NCI-H1436 treated with DMSO at 0.1 percent for 48 hours (cell line): ENCODE measurements at regions not wholly inside any gene's neighbourhood (a gene's known extent, or its start where the extent isn't known, plus 50 kb on each side); places are given as distances from the start of the nearest gene placed in this dataset.

Experiments used
- DNase-seq: peaks from one replicate; lab custom pipeline; 2025; lab: John Stamatoyannopoulos, UW

- no peak for DNase-seq
Observed at GRCh38 chr16:7183768-7184167, 148.9 kb upstream of the RBFOX1 start.

- DNase-seq: no peak
Observed at GRCh38 chr16:7182510-7183109, 150.0 kb upstream of the RBFOX1 start.

DNA sequence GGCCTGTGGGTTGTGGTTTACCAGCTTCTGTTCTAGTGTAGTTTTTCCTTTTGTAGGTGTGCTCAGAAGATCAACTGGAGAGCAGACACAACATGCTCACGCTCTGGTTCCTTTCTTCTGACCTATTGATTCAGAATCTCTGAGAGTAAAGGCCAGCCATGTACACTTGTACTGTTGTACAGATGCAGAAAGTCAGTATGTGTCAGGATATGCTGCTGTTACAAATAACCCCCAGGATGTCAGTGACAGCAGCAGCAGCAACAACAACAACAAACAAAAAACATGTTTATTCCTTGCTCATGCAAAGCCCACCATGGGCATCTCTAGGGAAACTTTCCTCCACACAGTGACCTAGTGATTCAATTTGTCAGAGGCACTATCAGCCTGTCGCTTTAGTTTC, 154.8 kb upstream of the RBFOX1 start:
- no peak for DNase-seq

GRCh38 chr16:7171151-7171550, 161.5 kb upstream of the RBFOX1 start:
- DNase-seq: no peak

DNA sequence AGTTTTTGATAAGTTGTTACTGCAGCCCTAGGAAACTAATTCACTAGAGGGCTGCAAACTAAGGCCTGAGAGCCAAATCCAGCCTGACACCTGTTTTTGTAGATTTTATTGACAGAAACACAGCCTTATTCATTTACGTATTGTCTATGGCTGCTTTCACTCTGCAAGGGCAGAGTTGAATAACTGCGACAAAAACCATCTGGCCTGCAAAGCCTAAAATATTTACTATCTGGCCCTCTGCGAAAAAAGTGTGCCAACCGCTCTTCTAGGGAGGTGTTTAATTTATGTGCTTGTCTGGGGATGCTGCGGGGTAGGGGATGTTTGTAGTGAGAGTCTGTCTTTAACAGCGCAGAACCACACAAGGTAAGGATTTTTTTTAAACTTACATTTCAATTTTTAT, 165.0 kb upstream of the RBFOX1 start:
- no peak for DNase-seq

GRCh38 chr16:7161891-7162290, 170.8 kb upstream of the RBFOX1 start:
- DNase-seq: no peak

GRCh38 chr16:7160093-7160492, 172.6 kb upstream of the RBFOX1 start:
- no peak for DNase-seq

GRCh38 chr16:7158481-7158880, 174.2 kb upstream of the RBFOX1 start:
- no peak for DNase-seq

DNA sequence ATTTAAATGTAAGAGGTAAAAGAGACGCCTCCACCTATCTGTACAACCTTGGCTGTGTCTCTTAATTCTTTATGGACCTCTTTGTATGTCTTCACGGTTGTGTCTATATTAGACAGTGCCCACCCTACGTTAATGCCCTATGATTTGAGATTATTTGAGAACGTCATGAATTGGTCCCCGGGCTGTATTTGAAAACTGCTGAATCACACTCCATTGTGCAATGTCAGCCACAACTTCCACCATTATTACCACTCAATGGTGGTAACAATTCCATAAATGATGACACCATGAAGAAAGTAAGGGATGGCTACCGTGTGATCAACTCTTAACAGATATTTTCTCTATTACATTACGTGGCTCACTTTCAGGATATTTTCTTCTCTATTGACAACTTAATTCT, 182.4 kb upstream of the RBFOX1 start:
- no peak for DNase-seq

GRCh38 chr16:7148606-7149005, 184.0 kb upstream of the RBFOX1 start:
- no peak for DNase-seq

- DNase-seq: no peak
Observed at GRCh38 chr16:7140899-7141298, 191.7 kb upstream of the RBFOX1 start.

GRCh38 chr16:7137560-7138330, 194.9 kb upstream of the RBFOX1 start:
- no peak for DNase-seq

DNA sequence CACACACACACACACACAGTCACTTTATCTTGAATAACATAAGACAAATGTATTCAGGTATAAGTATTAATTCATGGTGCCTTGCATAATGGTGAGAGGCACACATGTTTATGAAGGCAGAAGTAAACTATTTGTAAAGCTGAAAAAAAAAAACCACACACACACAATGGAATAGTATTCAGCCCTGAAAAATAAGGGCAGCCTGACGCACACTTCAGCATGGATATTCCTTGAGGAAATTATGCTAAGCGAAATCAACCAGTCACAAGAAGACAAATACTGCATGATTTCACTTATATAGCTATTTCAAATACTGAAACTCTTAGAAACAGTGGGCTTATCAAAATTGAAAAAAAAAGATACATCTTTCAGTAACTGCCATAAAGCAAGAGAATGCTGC, 200.2 kb upstream of the RBFOX1 start:
- no peak for DNase-seq

- no peak for DNase-seq
Observed at GRCh38 chr16:7124701-7125100, 207.9 kb upstream of the RBFOX1 start.

DNA sequence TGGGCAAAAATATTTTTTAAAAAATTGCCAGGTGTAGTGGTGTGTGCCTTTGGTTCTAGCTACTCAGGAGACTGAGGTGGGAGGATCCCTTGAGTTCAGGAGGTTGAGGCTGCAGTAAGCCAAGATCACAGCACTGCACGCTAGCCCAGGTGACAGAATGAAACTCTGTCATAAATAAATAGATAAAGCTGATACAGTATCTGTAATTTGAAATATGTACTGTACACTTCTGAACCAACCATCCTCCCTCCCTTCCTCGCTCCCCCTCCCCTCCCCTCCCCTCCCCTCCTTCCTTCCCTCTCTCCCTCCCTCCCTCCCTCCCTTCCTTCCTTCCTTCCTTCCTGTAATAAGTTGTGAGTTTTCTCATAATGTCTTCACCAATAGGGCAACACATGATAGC, 208.4 kb upstream of the RBFOX1 start:
- no peak for DNase-seq

DNA sequence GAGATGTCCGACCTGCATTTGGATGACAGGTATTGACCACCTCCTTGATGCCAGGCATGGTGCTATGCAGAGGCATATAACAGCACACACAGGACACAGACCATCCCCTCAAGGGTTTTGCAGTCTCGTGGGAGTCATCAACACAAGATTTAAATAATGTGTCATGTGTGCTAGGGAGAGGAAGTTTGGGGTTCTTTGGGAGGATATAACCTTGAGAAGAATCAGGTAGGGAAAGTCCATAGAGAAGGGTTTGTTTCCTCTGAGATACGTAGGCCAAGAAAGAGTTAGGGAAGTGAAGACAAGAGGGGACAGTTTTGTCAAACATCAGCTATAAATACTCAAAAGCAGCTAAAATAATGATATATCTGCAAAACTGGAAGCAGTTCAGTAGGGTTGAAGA, 215.9 kb upstream of the RBFOX1 start:
- DNase-seq: no peak

- DNase-seq: no peak
Observed at GRCh38 chr16:7115898-7116297, 216.7 kb upstream of the RBFOX1 start.

DNA sequence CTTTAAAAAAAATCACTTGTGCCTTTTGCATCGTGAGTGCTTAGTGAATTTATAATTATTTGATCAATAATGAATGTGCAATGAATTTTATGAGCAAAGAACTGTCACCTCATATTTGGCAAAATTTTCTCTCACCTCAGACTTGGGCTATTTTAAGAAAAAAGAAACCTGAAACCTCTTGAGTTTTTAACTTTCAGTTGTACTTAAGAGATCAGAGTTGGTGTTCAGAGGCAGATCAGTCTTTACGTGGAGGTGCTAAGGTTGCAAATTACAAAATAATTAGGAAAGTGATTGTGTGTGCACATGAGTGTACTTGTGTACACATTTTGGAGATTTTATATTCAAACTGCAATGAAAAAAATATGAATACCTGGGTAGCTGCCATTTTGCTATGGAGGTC, 218.7 kb upstream of the RBFOX1 start:
- no peak for DNase-seq

- no peak for DNase-seq
Observed at GRCh38 chr16:7113395-7113794, 219.2 kb upstream of the RBFOX1 start.

DNA sequence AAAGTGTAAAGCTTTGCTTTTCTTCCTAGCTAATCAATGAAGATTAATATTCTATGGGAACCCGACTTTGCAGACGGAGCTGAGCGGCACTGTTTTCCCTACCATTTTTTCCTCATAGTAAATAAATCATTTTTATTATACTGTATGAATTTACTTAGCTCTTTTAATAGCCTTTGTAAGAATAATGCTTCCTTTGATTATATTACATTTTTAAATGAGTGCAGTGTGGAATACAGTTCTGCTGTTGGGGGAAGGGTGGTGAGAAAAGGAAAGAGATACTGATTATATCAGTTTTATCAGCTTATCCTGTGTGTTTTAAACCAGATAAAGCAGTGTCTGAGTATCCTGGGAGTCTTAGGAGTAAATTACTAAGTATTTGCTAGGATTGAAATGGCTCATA, 221.4 kb upstream of the RBFOX1 start:
- DNase-seq: no peak

- DNase-seq: no peak
Observed at GRCh38 chr16:7107436-7107835, 225.2 kb upstream of the RBFOX1 start.

- DNase-seq: no peak
Observed at GRCh38 chr16:7103056-7103455, 229.6 kb upstream of the RBFOX1 start.

- no peak for DNase-seq
Observed at GRCh38 chr16:7101054-7101453, 231.6 kb upstream of the RBFOX1 start.

GRCh38 chr16:7097518-7097917, 235.1 kb upstream of the RBFOX1 start:
- DNase-seq: no peak
